H9 (cell line): ENCODE measurements at regions not wholly inside any gene's neighbourhood (a gene's known extent, or its start where the extent isn't known, plus 50 kb on each side); places are given as distances from the start of the nearest gene placed in this dataset.

Experiments
- DNase-seq: peaks from one replicate; pipeline ENCODE4 v3.0.0-alpha.2; 2017
- H2AFZ ChIP-seq: one replicate; pipeline ENCODE4 v1.6.1; 2013; ENCODE audit warnings: mild to moderate bottlenecking, low read length, control low read depth, moderate library complexity
- H2AK5ac ChIP-seq: 2 replicates; pipeline ENCODE4 v1.6.1; 2013; ENCODE audit warnings: low read length, control low read depth, mixed read lengths; ENCODE audit not compliant: insufficient read length
- H2BK120ac ChIP-seq: one replicate; pipeline ENCODE4 v1.6.1; 2013; ENCODE audit warnings: low read depth, mild to moderate bottlenecking, low read length, control low read depth, inconsistent platforms; ENCODE audit not compliant: poor library complexity, severe bottlenecking
- H2BK12ac ChIP-seq: 2 replicates; pipeline ENCODE4 v1.6.1; 2013; ENCODE audit warnings: low read length, control low read depth, mixed read lengths, low read depth; ENCODE audit not compliant: insufficient read length
- H2BK15ac ChIP-seq: 2 replicates; pipeline ENCODE4 v1.6.1; 2013; ENCODE audit warnings: low read depth, low read length, control low read depth
- H2BK20ac ChIP-seq: one replicate; pipeline ENCODE4 v1.6.1; 2013; ENCODE audit warnings: low read depth, mild to moderate bottlenecking, low read length, control low read depth, inconsistent platforms; ENCODE audit not compliant: poor library complexity, severe bottlenecking
- H2BK5ac ChIP-seq: 2 replicates; pipeline ENCODE4 v1.6.1; 2013; ENCODE audit warnings: low read length, control low read depth, mixed read lengths; ENCODE audit not compliant: insufficient read length
- H3K14ac ChIP-seq: 2 replicates; pipeline ENCODE4 v1.6.1; 2013; ENCODE audit warnings: low read length, control low read depth; ENCODE audit not compliant: insufficient read depth
- H3K18ac ChIP-seq: 2 replicates; pipeline ENCODE4 v1.6.1; 2013; ENCODE audit warnings: low read depth, mild to moderate bottlenecking, mixed read lengths, low read length, control low read depth; ENCODE audit not compliant: insufficient read length
- H3K23ac ChIP-seq: 2 replicates; pipeline ENCODE4 v1.6.1; 2013; ENCODE audit warnings: low read length, control low read depth, mixed read lengths, low read depth; ENCODE audit not compliant: insufficient read length
- H3K23me2 ChIP-seq: 2 replicates; pipeline ENCODE4 v1.6.1; 2013; ENCODE audit warnings: low read depth, mild to moderate bottlenecking, mixed read lengths, low read length, control low read depth; ENCODE audit not compliant: insufficient read length, poor library complexity, severe bottlenecking
- H3K27ac ChIP-seq: 2 replicates; pipeline ENCODE4 v1.5.1; 2013; ENCODE audit warnings: low read length, control low read depth, mixed read lengths, low read depth; ENCODE audit not compliant: insufficient read length
- H3K27me3 ChIP-seq: 2 replicates; pipeline ENCODE4 v1.6.1; 2013; ENCODE audit warnings: low read length, control low read depth, inconsistent platforms; ENCODE audit not compliant: insufficient read depth
- H3K4ac ChIP-seq: 2 replicates; pipeline ENCODE4 v1.6.1; 2013; ENCODE audit warnings: low read depth, mild to moderate bottlenecking, control low read depth, inconsistent platforms, low read length, moderate library complexity
- H3K4me1 ChIP-seq: 2 replicates; pipeline ENCODE4 v1.6.1; 2013; ENCODE audit warnings: low read length, control low read depth, inconsistent platforms; ENCODE audit not compliant: insufficient read depth
- H3K4me2 ChIP-seq: 2 replicates; pipeline ENCODE4 v1.6.1; 2013; ENCODE audit warnings: low read length, control low read depth, mixed read lengths; ENCODE audit not compliant: insufficient read length, insufficient read depth
- H3K56ac ChIP-seq: 2 replicates; pipeline ENCODE4 v1.6.1; 2013; ENCODE audit warnings: low read depth, mild to moderate bottlenecking, mixed read lengths, low read length, control low read depth; ENCODE audit not compliant: insufficient read length
- H3K79me1 ChIP-seq: 2 replicates; pipeline ENCODE4 v1.6.1; 2013; ENCODE audit warnings: low read depth, mild to moderate bottlenecking, moderate library complexity, low read length, control low read depth, inconsistent platforms; ENCODE audit not compliant: insufficient read depth, poor library complexity, severe bottlenecking
- H3K79me2 ChIP-seq: 2 replicates; pipeline ENCODE4 v1.6.1; 2013; ENCODE audit warnings: low read length, control low read depth, inconsistent platforms; ENCODE audit not compliant: insufficient read depth
- H3K9ac ChIP-seq: 2 replicates; pipeline ENCODE4 v1.6.1; 2013; ENCODE audit warnings: low read length, control low read depth, mixed read lengths; ENCODE audit not compliant: insufficient read length; ENCODE audit errors: extremely low read depth
- H3K9me3 ChIP-seq: one replicate; pipeline ENCODE4 v1.6.1; 2013; ENCODE audit warnings: low read depth, low read length, inconsistent platforms; ENCODE audit not compliant: control insufficient read depth
- H3T11ph ChIP-seq: one replicate; pipeline ENCODE4 v1.6.1; 2013; ENCODE audit warnings: mild to moderate bottlenecking, low read length, control low read depth, inconsistent platforms
- H4K20me1 ChIP-seq: one replicate; pipeline ENCODE4 v1.6.1; 2013; ENCODE audit not compliant: control insufficient read depth, insufficient read length, insufficient read depth
- H4K5ac ChIP-seq: 2 replicates; pipeline ENCODE4 v1.6.1; 2013; ENCODE audit warnings: low read depth, mild to moderate bottlenecking, mixed read lengths, low read length, control low read depth; ENCODE audit not compliant: insufficient read length
- H4K8ac ChIP-seq: replicated peaks from 2 replicates; pipeline ENCODE4 v1.6.1; 2013; ENCODE audit warnings: low read length, control low read depth, mixed read lengths, low read depth; ENCODE audit not compliant: insufficient read length
- H4K91ac ChIP-seq: 2 replicates; pipeline ENCODE4 v1.6.1; 2013; ENCODE audit warnings: low read depth, mild to moderate bottlenecking, moderate library complexity, mixed read lengths, low read length, control low read depth; ENCODE audit not compliant: insufficient read length
- H3K27ac Mint-ChIP-seq, 3 experiments: 2 replicates in 2 of 3; 3 replicates in 1 of 3; pipeline ENCODE4 v1.8.0; 2020 to 2021; ENCODE audit warnings: mixed read lengths in 3 of 3, mild to moderate bottlenecking in 1 of 3, moderate library complexity in 1 of 3
- H3K27me3 Mint-ChIP-seq: 2 replicates; pipeline ENCODE4 v1.8.0; 2021; ENCODE audit warnings: low read depth, mild to moderate bottlenecking, moderate library complexity, mixed read lengths
- H3K36me3 Mint-ChIP-seq, 3 experiments: 2 replicates in 2 of 3; 3 replicates in 1 of 3; pipeline ENCODE4 v1.8.0; 2020 to 2021; ENCODE audit warnings: low read depth in 3 of 3, mixed read lengths in 3 of 3; ENCODE audit not compliant: insufficient read depth in 1 of 3
- H3K4me1 Mint-ChIP-seq, 2 experiments: 2 replicates each; pipeline ENCODE4 v1.8.0; 2020; ENCODE audit warnings: mixed read lengths in 2 of 2
- H3K4me3 Mint-ChIP-seq, 2 experiments: 2 replicates in 1 of 2; 3 replicates in 1 of 2; pipeline ENCODE4 v1.8.0; 2020 to 2021; ENCODE audit warnings: mild to moderate bottlenecking in 2 of 2, mixed read lengths in 2 of 2, moderate library complexity in 1 of 2
- H3K9me3 Mint-ChIP-seq, 2 experiments: 2 replicates in 1 of 2; 3 replicates in 1 of 2; pipeline ENCODE4 v1.8.0; 2020; ENCODE audit warnings: mild to moderate bottlenecking in 2 of 2, mixed read lengths in 2 of 2, moderate library complexity in 1 of 2
- WGBS: extraction: QIAGEN DNeasy Blood & Tissue Kit; methylation state at CpG from one replicate; pipeline ENCODE4 v1.1.7; 2013; ENCODE audit warnings: missing lambda C conversion rate, low lambda C conversion rate, mixed read lengths; ENCODE audit not compliant: insufficient read length; ENCODE audit errors: extremely low coverage; 5-methylcytosine and 5-hydroxymethylcytosine counted together
- TF ChIP-seq, protein P1 (sequence below): fragments of 200-600 bp; sonication (generic); conservative IDR thresholded peaks from 3 replicates; pipeline ENCODE4 v1.8.0; 2021; ENCODE audit warnings: antibody characterized with exemption, mild to moderate bottlenecking

DNA sequence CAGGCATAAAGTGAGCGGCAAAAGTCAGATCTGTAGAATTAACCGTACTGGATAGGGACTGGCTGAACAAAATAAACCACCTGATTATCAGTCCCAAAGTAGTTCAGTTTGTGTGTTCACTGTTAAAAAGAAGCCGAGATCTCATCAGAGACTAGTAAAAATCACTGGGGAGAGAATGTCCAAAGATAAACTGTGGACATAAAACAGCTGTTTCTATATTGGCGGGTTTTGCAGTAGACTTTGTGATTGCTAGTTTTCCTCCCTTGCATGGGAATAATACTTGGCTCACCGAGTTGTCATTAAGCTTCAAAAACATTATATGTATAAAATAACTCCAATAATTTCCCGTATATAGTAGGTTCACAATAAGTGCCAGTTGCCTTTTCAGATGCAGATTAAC lies 114.2 kb upstream of the ID4 start:
- Mint-ChIP-seq H3K9me3 (peaks cover under 1 to 2% of the 10 kb centered on the region in 2 experiments; a peak in 2 of 5 replicates), H3K4me3 (no peak overlapping the region), H3K27ac (no peak overlapping the region), H3K27me3 (no peaks in the 10 kb centered on the region), H3K36me3 (peaks cover under 1 to 4% (median 2%) of the 10 kb centered on the region in 3 experiments; a peak in 4 of 7 replicates), H3K4me1 (peaks cover 26 to 32% of the 10 kb centered on the region in 2 experiments)
- Histone ChIP-seq H3K56ac (no peak overlapping the region), H4K20me1 (no peaks in the 10 kb centered on the region), H2AFZ (no peak overlapping the region), H3K9me3 (no peaks in the 10 kb centered on the region), H2BK15ac (no peak overlapping the region), H3K14ac (no peak overlapping the region), H3K79me1 (no peaks in the 10 kb centered on the region), H3K27ac (no peak overlapping the region), H3K18ac (no peak overlapping the region), H3K9ac (no peak overlapping the region), H3T11ph (no peak overlapping the region), H4K91ac (no peak overlapping the region), H3K4me1 (no peaks in the 10 kb centered on the region; the same call in 1 of the 2 replicates), H3K27me3 (no peaks in the 10 kb centered on the region), H2BK120ac (no peak overlapping the region), H2AK5ac (no peak overlapping the region), H2BK12ac (no peak overlapping the region), H2BK20ac (no peak overlapping the region), H4K5ac (no peak overlapping the region), H3K4ac (no peak overlapping the region), H3K79me2 (no peaks in the 10 kb centered on the region), H2BK5ac (no peak overlapping the region), H3K23me2 (no peaks in the 10 kb centered on the region), H3K4me2 (no peak overlapping the region), H4K8ac (no peak overlapping the region), H3K23ac (no peak overlapping the region)
- TF ChIP-seq, protein P1, sequence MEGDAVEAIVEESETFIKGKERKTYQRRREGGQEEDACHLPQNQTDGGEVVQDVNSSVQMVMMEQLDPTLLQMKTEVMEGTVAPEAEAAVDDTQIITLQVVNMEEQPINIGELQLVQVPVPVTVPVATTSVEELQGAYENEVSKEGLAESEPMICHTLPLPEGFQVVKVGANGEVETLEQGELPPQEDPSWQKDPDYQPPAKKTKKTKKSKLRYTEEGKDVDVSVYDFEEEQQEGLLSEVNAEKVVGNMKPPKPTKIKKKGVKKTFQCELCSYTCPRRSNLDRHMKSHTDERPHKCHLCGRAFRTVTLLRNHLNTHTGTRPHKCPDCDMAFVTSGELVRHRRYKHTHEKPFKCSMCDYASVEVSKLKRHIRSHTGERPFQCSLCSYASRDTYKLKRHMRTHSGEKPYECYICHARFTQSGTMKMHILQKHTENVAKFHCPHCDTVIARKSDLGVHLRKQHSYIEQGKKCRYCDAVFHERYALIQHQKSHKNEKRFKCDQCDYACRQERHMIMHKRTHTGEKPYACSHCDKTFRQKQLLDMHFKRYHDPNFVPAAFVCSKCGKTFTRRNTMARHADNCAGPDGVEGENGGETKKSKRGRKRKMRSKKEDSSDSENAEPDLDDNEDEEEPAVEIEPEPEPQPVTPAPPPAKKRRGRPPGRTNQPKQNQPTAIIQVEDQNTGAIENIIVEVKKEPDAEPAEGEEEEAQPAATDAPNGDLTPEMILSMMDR, result no peak
- no peak for DNase-seq
- no CpG with 5 or more reads among the region's 6 CpGs for WGBS
